Mucosa of descending colon (tissue), 3 donors: ENCODE measurements at regions not wholly inside any gene's neighbourhood (a gene's known extent, or its start where the extent isn't known, plus 50 kb on each side); places are given as distances from the start of the nearest gene placed in this dataset.

ENCODE experiments used
- ATAC-seq: fragments of 200-7000 bp; cut with Tn5 transposase; one replicate; pipeline ENCODE4 v1.9.1; 2020; ENCODE audit warnings: mild to moderate bottlenecking, moderate library complexity
- DNase-seq, 3 donors: peaks; one replicate each; pipeline ENCODE4 v3.0.0-alpha.2; 2020
- H3K36me3 ChIP-seq: fragments of 200-600 bp; one replicate; pipeline ENCODE4 v1.8.0; 2021; ENCODE audit warnings: low read depth, mild to moderate bottlenecking
- H3K4me1 ChIP-seq: fragments of 200-600 bp; one replicate; pipeline ENCODE4 v1.8.0; 2021; ENCODE audit warnings: low read depth, mild to moderate bottlenecking
- H3K4me3 ChIP-seq: fragments of 200-600 bp; one replicate; pipeline ENCODE4 v1.8.0; 2021; ENCODE audit warnings: mild to moderate bottlenecking
- H3K9me3 ChIP-seq: fragments of 200-600 bp; one replicate; pipeline ENCODE4 v1.8.0; 2021; ENCODE audit warnings: mild to moderate bottlenecking
- intact Hi-C, 2 donors: fragments of 100-400 bp; cut with DNase I in 1 of 2; cut with micrococcal nuclease in 1 of 2; formaldehyde crosslinking; loops; one replicate each; pipeline versions ENCODE4 v1.11.0 to v1.11.1; 2022; cut with DNase I, micrococcal nuclease
- TF ChIP-seq, protein P1 (sequence below): fragments of 200-600 bp; IDR thresholded peaks from one replicate; pipeline ENCODE4 v1.8.0; 2022; ENCODE audit warnings: antibody characterized with exemption, mild to moderate bottlenecking
- donor health status: DM: no; HTN: no; CAD: no; lungs with moderate emphysema.
- donor health status: DM: no; HTN: no; CAD: no.
- donor health status: DM: no; HTN: yes; CAD: no.

DNA sequence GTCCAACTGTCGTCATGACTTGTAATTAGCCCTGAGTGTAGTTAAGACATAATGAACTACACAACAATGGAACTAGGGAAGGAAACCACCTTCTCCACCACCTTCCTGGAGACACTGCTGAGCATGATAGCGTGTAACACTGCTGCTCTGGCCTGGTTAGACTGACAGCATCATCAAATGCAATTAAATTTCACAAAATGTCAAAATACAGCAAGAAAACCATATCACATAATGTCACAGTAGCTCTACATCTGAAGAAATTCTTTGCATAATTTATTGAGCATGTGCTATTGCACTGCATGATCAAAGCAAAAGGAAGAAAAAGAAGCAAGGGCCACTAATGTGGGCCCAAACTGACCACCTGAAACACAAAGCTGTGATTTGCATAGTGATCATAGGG, 321.8 kb upstream of the TMTC1 start:
- Histone ChIP-seq H3K4me1 (no peaks in the 10 kb centered on the region), H3K4me3 (no peak overlapping the region), H3K9me3 (peaks cover 11% of the 10 kb centered on the region), H3K36me3 (no peaks in the 10 kb centered on the region)
- DNase-seq: no peak
- intact Hi-C loops: no loop called here
- TF ChIP-seq, protein P1, sequence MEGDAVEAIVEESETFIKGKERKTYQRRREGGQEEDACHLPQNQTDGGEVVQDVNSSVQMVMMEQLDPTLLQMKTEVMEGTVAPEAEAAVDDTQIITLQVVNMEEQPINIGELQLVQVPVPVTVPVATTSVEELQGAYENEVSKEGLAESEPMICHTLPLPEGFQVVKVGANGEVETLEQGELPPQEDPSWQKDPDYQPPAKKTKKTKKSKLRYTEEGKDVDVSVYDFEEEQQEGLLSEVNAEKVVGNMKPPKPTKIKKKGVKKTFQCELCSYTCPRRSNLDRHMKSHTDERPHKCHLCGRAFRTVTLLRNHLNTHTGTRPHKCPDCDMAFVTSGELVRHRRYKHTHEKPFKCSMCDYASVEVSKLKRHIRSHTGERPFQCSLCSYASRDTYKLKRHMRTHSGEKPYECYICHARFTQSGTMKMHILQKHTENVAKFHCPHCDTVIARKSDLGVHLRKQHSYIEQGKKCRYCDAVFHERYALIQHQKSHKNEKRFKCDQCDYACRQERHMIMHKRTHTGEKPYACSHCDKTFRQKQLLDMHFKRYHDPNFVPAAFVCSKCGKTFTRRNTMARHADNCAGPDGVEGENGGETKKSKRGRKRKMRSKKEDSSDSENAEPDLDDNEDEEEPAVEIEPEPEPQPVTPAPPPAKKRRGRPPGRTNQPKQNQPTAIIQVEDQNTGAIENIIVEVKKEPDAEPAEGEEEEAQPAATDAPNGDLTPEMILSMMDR: no peak
- no peak for ATAC-seq

DNA sequence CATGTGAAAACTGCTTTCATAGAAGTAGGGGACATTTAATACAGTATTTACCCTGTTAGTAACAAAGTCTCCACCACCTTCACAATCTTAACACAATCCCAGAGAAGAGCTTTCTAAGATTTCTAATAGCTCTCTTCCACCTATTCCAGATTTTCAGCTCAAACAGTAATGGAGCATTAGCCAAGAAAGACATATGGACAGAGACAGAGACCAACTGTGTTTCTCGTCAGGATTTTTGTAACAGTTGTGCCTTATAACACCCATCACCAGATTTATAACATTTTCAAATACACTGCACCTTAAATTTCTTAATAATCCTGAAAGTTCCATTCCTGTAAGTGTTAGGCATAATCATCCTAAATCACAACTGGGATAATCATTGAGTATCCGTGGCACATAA, 321.2 kb upstream of the TMTC1 start:
- Histone ChIP-seq H3K4me1 (no peaks in the 10 kb centered on the region), H3K9me3 (peaks cover 8% of the 10 kb centered on the region), H3K4me3 (no peak overlapping the region), H3K36me3 (no peaks in the 10 kb centered on the region)
- intact Hi-C loops: no loop called here
- ATAC-seq: no peak
- TF ChIP-seq, protein P1: no peak
- DNase-seq: no peak

DNA sequence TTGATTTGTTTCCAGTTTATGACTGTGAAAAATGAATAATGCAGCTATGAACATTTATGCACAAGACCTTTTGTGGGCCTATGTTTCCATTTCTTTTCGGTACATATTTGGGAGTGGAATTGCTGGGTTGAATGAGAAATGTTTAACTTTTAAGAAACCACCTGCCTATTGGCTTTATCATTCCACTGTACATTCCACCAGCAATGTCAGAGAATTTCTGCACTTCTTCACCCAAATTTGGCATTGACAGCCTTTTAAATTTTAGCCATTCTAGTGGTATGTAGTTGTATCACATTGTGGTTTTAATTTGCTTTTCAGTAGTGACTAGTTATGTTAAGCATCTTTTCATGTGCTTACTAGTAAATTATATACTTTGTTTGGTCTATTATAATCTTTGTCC, 317.0 kb upstream of the TMTC1 start:
- Histone ChIP-seq H3K4me3 (no peak overlapping the region), H3K36me3 (no peaks in the 10 kb centered on the region), H3K4me1 (no peaks in the 10 kb centered on the region), H3K9me3 (peaks cover 2% of the 10 kb centered on the region)
- ATAC-seq (no peak), DNase-seq (no peak)
- TF ChIP-seq, protein P1: no peak
- intact Hi-C loops: no loop called here

DNA sequence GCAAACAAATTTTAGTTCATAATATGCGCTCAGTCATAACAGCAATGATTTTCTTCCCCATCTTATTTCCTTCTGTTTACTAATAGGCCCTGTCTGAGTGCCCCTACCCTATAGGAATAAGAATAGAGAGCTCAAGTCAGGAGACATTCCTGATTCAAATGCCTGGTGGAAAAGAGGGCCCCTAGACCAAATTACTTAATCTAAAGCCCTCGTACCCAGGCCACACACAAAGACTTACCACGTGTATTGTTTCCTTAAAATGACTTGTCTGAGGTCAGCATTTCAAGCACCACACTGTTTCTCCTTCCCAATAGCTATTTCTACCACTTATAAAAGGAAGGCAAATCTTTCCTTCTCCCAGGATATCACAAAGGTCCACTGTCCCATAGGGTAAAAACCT, 314.9 kb upstream of the TMTC1 start:
- intact Hi-C loops: no loop called here
- Histone ChIP-seq H3K9me3 (peaks cover 2% of the 10 kb centered on the region), H3K36me3 (no peaks in the 10 kb centered on the region), H3K4me3 (no peak overlapping the region), H3K4me1 (no peaks in the 10 kb centered on the region)
- DNase-seq (no peak), ATAC-seq (no peak)
- TF ChIP-seq, protein P1: no peak

DNA sequence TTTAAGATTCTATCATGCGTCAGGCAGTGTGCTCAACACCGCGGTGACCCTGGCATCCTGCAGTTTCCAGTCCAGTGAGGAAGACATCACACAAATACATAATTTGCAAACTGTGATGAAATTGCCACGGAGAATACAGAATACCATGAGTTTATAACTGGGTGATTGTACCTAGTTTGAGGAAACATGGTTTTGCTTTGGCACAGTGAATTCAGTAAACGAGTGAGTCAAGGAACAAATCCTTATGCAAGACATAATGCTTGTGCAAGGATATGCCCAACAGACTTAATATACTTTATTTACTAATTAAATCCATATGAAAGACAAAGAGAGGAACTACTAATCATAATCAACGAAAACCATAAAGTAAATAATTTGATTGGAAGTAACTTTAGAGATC, 311.8 kb upstream of the TMTC1 start:
- ATAC-seq: no peak
- no peaks in the 10 kb centered on the region for H3K9me3 ChIP-seq
- H3K36me3 ChIP-seq: no peaks in the 10 kb centered on the region
- TF ChIP-seq, protein P1: no peak
- DNase-seq: no peak
- no peaks in the 10 kb centered on the region for H3K4me1 ChIP-seq
- no peak overlapping the region for H3K4me3 ChIP-seq
- intact Hi-C loops: no loop called here

DNA sequence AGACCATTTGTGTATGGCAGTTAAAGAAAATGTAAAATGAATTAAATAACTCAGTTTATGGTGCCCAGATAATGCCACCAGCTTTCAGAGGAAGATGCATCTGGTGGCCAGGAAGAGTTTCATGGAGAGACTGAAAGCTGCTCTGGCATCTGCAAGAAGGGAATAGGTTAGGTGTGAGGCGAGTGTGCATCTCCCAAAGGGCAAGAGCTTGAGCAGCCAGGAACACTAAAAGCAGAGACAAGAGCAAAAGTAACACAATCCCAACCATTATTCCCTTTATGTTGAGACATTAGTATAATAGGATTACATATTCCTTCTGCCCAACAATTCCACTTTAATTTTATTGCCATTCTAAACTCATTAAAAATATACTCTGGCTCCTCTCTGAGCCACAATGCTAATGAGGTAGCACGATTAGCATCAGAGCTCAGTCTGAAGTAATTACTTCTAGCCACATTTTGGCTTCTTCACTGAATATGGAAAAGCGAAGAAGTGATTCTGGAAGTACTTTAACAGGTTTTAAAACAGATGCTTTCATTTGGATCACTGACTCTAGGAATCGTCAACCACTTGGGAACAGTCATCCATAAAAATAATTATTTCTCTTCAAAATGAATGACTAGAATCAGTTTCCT, 309.4 kb upstream of the TMTC1 start:
- TF ChIP-seq, protein P1: no peak
- ATAC-seq: no peak
- H3K36me3 ChIP-seq: no peaks in the 10 kb centered on the region
- H3K4me3 ChIP-seq: no peak overlapping the region
- intact Hi-C loops: no loop called here
- no peaks in the 10 kb centered on the region for H3K9me3 ChIP-seq
- DNase-seq: no peak
- H3K4me1 ChIP-seq: no peaks in the 10 kb centered on the region
